ENCODE measurements at regions not wholly inside any gene's neighbourhood (a gene's known extent, or its start where the extent isn't known, plus 50 kb on each side); places are given as distances from the start of the nearest gene placed in this dataset.

DNA sequence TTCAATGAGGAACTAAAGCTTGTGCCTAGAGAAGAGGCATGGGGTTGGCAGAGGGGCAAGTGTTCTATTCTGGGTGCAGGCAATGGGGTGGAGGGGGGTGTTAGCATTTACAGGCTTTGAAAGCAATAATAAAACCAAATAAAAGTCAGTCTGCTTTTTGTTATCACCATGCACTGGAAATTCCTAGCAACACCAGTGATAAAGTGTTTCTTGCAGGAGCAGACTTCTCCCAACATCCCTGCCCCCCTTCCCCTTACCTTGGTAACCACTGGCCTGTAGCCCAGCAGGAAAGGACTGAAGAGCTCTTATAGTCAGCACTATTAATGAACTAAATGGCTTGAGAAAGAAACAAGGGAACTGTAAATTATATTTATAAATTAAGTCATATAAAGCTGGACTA lies 65.2 kb upstream of the SESN3 start:
- Histone ChIP-seq H3K9me3 (replicated peaks; ENCODE audit: control insufficient read depth, low read depth, low read length) (no peaks in the 10 kb centered on the region), H3K4me1 (ENCODE audit: control insufficient read depth, insufficient read depth, low read length) (peaks cover 2% of the 10 kb centered on the region), H3K27ac (ENCODE audit: low read length) (no peak overlapping the region), H3K36me3 (ENCODE audit: control insufficient read depth, insufficient read depth, low read length) (no peaks in the 10 kb centered on the region), H3K27me3 (ENCODE audit: control insufficient read depth, insufficient read depth, low read length) (no peaks in the 10 kb centered on the region), H3K4me3 (ENCODE audit: low read length) (no peak overlapping the region)
- DNase-seq: no peak

DNA sequence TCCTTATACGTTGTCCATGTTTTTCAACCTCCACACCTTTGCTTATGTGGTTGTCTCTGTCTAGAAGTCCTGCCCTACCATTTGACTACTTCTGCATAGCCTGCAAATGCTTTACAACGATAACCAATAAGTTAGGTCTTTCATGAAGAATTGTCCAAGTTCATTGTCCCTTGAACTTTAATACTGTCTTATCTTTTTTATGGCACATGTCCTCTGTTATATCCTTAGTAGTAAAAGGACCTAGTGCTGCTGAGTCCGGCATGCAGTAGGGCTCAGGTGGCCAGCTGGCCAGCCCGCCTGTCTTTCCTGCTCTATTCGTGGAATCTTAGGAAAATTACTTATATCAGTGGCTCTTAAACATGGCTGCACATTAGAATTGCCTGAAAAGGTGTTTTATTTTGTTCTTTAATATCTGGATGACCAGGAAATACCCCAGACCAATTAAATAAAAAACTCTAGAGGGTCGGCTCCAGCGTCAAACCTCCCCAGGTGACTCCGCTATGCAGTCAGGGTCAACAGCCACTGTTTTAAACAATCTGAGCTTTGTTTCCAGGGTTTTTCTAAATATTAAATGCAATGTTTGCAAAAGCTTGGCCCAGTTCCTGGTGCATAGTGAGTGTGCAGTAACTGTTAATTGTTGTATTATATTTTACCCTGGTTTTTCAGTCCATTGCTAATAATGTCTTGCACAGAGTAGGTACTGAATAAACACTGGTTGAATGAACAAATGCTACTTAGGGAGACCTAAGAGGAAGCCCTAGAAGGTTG lies 64.6 kb upstream of the SESN3 start:
- H3K27ac ChIP-seq (ENCODE audit: low read length): no peak overlapping the region
- peaks cover 2% of the 10 kb centered on the region for H3K4me1 ChIP-seq (ENCODE audit: control insufficient read depth, insufficient read depth, low read length)
- H3K4me3 ChIP-seq (ENCODE audit: low read length): no peak overlapping the region
- no peak for DNase-seq
- no peaks in the 10 kb centered on the region for H3K27me3 ChIP-seq (ENCODE audit: control insufficient read depth, insufficient read depth, low read length)
- H3K9me3 ChIP-seq (replicated peaks; ENCODE audit: control insufficient read depth, low read depth, low read length): no peaks in the 10 kb centered on the region
- 80% methylated on average over 1 of the region's 8 CpGs for WGBS (ENCODE audit: insufficient coverage)
- H3K36me3 ChIP-seq (ENCODE audit: control insufficient read depth, insufficient read depth, low read length): no peaks in the 10 kb centered on the region

DNA sequence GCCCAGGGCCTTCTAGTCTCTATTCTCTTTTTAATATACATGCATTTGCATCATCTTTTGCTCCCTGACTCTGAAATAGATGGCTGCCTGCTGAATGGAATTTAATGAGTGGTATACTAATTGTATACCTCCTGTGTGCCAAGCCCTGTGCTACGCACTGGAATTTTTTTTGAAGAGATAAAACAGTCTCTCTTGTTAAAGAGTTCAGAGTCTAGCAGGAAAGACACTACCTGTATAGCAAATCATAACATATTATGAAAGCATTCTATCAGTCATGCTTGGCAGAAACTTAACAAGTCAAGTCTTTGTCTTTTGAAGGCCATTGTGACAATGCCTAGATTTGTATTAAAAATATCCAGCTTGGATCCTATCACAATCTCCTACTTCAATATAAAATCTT lies 63.7 kb upstream of the SESN3 start:
- Histone ChIP-seq H3K27me3 (ENCODE audit: control insufficient read depth, insufficient read depth, low read length) (no peaks in the 10 kb centered on the region), H3K27ac (ENCODE audit: low read length) (no peak overlapping the region), H3K4me1 (ENCODE audit: control insufficient read depth, insufficient read depth, low read length) (peaks cover 2% of the 10 kb centered on the region), H3K4me3 (ENCODE audit: low read length) (no peak overlapping the region), H3K9me3 (replicated peaks; ENCODE audit: control insufficient read depth, low read depth, low read length) (no peaks in the 10 kb centered on the region), H3K36me3 (ENCODE audit: control insufficient read depth, insufficient read depth, low read length) (no peaks in the 10 kb centered on the region)
- no peak for DNase-seq
- no CpG with 5 or more reads among the region's 1 CpG for WGBS (ENCODE audit: insufficient coverage)

DNA sequence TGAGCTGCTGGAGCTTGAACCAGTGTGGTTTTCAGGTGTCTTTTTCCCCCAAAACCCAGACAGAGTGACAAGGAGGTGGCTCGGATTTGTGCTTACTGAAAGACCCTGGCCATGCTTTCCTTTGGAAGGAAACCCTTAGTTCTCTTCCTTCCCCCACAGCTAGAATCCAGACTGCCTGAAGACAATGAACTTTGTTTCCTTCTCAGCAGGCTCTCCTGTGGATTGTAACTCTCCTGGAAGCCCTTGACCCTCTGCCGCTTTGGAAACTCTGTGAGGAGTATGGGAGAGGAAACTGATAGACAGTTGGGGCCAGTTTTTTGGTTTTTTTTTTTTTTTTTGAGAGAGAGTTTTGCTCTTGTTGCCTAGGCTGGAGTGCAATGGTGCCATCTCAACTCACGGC lies 62.1 kb upstream of the SESN3 start:
- no CpG with 5 or more reads among the region's 3 CpGs for WGBS (ENCODE audit: insufficient coverage)
- no peaks in the 10 kb centered on the region for H3K4me1 ChIP-seq (ENCODE audit: control insufficient read depth, insufficient read depth, low read length)
- H3K27ac ChIP-seq (ENCODE audit: low read length): no peak overlapping the region
- H3K4me3 ChIP-seq (ENCODE audit: low read length): no peak overlapping the region
- DNase-seq: no peak
- no peaks in the 10 kb centered on the region for H3K36me3 ChIP-seq (ENCODE audit: control insufficient read depth, insufficient read depth, low read length)
- no peaks in the 10 kb centered on the region for H3K27me3 ChIP-seq (ENCODE audit: control insufficient read depth, insufficient read depth, low read length)
- H3K9me3 ChIP-seq (replicated peaks; ENCODE audit: control insufficient read depth, low read depth, low read length): no peaks in the 10 kb centered on the region

DNA sequence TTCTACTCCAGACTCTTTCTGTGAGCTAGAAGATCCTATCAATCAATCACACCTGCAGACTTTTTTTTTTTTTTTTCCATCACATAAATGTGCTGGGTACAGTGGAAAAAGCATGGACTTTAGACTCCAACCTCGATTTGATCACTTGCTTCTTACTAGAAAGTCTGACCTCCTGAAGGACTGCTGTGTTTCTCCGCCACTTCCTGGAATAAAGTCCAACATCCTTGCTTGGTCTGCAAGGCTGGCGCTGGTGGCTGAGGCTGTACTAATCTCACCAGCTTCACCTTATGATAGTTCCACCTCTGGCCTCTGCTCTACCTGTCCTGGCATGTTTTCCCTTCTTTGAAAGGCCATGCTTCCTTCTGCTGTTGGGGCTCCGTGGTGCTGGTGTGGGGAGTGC lies 60.9 kb upstream of the SESN3 start:
- H3K27ac ChIP-seq (ENCODE audit: low read length): no peak overlapping the region
- no peak overlapping the region for H3K4me3 ChIP-seq (ENCODE audit: low read length)
- WGBS (ENCODE audit: insufficient coverage): 70% methylated on average over 2 of the region's 4 CpGs
- no peak for DNase-seq
- no peaks in the 10 kb centered on the region for H3K4me1 ChIP-seq (ENCODE audit: control insufficient read depth, insufficient read depth, low read length)
- no peaks in the 10 kb centered on the region for H3K9me3 ChIP-seq (replicated peaks; ENCODE audit: control insufficient read depth, low read depth, low read length)
- no peaks in the 10 kb centered on the region for H3K27me3 ChIP-seq (ENCODE audit: control insufficient read depth, insufficient read depth, low read length)
- H3K36me3 ChIP-seq (ENCODE audit: control insufficient read depth, insufficient read depth, low read length): no peaks in the 10 kb centered on the region

DNA sequence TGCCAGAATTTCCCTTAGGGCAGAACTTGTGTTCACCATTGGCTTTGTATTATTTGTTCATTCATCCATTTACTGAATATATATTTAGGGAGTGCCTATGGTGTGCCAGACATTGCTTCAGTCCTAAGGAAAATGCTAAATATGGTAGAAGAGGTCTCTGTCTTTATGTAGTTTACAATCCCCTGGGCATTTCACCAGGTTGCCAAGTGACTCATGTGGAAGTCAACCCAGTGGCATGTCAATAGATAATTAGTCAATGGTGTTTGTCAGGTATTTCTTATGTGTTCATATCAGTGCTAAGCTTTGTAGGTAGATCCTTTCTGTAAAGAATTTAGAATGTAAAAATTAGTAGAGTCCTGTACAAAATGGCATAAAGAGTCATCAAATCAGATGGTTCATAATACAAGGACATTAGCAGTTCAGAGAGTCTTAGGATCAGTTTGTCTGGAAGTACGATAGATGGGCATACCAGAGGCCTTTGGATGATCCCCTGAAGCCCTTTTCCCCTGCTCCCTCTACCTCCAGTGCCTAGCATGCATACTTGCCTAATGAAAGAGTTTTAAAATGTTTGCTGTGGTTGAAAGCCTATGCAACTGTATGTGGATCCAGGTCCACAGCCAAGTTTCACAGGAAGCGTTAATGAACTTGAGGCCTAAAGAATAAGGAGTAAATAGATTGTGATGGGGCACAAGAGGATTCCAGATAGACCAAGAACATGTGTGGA lies 58.5 kb upstream of the SESN3 start:
- Histone ChIP-seq H3K27ac (ENCODE audit: low read length) (no peak overlapping the region), H3K36me3 (ENCODE audit: control insufficient read depth, insufficient read depth, low read length) (no peaks in the 10 kb centered on the region), H3K9me3 (replicated peaks; ENCODE audit: control insufficient read depth, low read depth, low read length) (no peaks in the 10 kb centered on the region), H3K4me3 (ENCODE audit: low read length) (no peak overlapping the region), H3K4me1 (ENCODE audit: control insufficient read depth, insufficient read depth, low read length) (no peaks in the 10 kb centered on the region), H3K27me3 (ENCODE audit: control insufficient read depth, insufficient read depth, low read length) (no peaks in the 10 kb centered on the region)
- 82% methylated on average over 1 of the region's 2 CpGs for WGBS (ENCODE audit: insufficient coverage)
- DNase-seq: no peak

DNA sequence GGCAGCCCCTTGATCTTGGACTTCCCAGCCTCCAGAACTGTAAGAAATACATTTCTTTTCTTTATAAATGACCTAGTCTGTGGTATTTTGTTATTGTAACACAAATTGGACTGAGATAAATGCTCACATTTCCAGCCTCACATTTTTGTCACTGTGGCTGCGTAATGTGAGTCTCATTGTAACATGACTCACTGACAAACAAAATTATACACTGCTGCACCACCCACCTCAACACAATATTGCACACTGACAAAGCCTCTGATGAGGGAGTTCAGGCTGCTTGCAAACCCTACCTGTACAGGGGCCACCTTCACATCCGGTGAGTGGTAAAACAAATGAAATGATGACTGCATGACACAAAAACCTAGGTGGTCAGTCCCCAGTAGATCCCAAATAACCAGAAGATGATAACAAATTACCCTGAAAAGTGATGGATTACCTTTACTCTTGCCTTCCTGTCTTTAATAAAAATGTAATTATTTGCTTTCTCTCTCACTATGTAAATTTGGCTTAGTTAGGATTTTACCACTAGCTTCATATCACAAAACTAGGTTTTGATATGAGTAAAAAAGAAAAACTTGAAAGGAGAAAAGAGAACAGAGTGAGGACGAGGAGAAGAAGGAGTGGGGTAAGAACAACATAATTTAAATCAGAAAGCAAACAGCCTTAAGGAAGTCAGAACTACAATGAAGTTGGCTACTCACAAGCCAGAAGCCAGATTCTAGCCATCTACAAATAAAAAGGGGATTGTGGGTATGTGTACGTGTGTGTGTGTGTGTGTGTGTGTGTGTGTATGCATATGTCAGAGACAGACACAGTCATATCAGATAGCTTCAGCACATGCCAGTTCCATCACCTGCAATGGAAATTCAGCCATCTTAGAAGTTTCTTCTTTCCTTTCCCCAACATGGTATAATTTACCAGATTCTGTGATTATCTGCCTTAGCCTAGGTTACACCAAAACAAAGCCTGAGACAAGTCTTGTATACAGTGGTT lies 53.4 kb upstream of the SESN3 start:
- WGBS (ENCODE audit: insufficient coverage): no CpG with 5 or more reads among the region's 4 CpGs
- H3K9me3 ChIP-seq (replicated peaks; ENCODE audit: control insufficient read depth, low read depth, low read length): no peaks in the 10 kb centered on the region
- H3K36me3 ChIP-seq (ENCODE audit: control insufficient read depth, insufficient read depth, low read length): no peaks in the 10 kb centered on the region
- no peaks in the 10 kb centered on the region for H3K27me3 ChIP-seq (ENCODE audit: control insufficient read depth, insufficient read depth, low read length)
- no peak overlapping the region for H3K27ac ChIP-seq (ENCODE audit: low read length)
- H3K4me1 ChIP-seq (ENCODE audit: control insufficient read depth, insufficient read depth, low read length): no peaks in the 10 kb centered on the region
- no peak overlapping the region for H3K4me3 ChIP-seq (ENCODE audit: low read length)
- DNase-seq: no peak

DNA sequence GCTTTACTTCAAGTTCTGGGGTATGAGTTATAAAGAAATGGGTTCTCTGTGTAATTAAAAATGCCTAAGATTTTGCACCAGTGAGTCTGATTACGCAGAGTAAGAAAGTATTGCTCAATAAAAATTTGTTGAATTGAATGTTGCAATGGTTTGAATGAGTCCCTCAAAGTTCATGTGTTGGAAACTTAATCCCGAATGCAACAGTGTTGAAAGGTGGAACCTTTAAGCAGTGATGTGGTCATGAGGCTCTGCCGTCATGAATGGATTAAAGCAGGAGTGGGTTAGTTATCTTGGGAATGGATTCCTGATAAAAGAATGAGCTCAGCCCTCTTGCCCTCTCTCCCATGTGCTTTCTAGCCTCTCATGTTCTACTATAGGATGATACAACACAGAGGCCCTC lies 52.6 kb upstream of the SESN3 start:
- WGBS (ENCODE audit: insufficient coverage): 100% methylated on average over 2 of the region's 3 CpGs
- H3K27me3 ChIP-seq (ENCODE audit: control insufficient read depth, insufficient read depth, low read length): no peaks in the 10 kb centered on the region

DNA sequence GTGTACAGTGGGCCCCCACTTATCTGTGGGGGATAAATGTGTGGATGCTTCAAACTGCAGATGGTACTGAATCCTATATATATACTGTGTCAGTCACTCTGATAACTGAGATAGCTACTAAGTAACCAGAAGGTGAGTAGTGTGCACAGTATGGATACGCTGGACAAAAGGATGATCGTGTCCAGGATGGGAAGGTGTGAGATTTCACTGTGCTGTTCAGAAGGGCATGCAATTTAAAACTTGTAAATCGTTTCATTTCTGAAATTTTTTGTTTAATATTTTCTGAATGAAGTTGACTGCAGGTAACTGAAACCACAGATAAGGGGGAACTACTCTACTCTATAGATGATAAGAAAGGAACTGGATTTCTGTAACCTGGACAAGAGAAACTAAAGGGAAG lies 52.1 kb upstream of the SESN3 start:
- WGBS (ENCODE audit: insufficient coverage): 96% methylated on average over 2 of the region's 3 CpGs
- no peak overlapping the region for H3K27ac ChIP-seq (ENCODE audit: low read length)
- no peaks in the 10 kb centered on the region for H3K4me1 ChIP-seq (ENCODE audit: control insufficient read depth, insufficient read depth, low read length)
- H3K9me3 ChIP-seq (replicated peaks; ENCODE audit: control insufficient read depth, low read depth, low read length): no peaks in the 10 kb centered on the region
- no peaks in the 10 kb centered on the region for H3K36me3 ChIP-seq (ENCODE audit: control insufficient read depth, insufficient read depth, low read length)
- DNase-seq: no peak
- no peak overlapping the region for H3K4me3 ChIP-seq (ENCODE audit: low read length)
- H3K27me3 ChIP-seq (ENCODE audit: control insufficient read depth, insufficient read depth, low read length): no peaks in the 10 kb centered on the region

More for the DNA sequence above, 52.6 kb upstream of the SESN3 start:
- no peaks in the 10 kb centered on the region for H3K36me3 ChIP-seq (ENCODE audit: control insufficient read depth, insufficient read depth, low read length)
- no peak overlapping the region for H3K27ac ChIP-seq (ENCODE audit: low read length)
- no peaks in the 10 kb centered on the region for H3K9me3 ChIP-seq (replicated peaks; ENCODE audit: control insufficient read depth, low read depth, low read length)
- DNase-seq: no peak
- no peaks in the 10 kb centered on the region for H3K4me1 ChIP-seq (ENCODE audit: control insufficient read depth, insufficient read depth, low read length)
- H3K4me3 ChIP-seq (ENCODE audit: low read length): no peak overlapping the region

DNA sequence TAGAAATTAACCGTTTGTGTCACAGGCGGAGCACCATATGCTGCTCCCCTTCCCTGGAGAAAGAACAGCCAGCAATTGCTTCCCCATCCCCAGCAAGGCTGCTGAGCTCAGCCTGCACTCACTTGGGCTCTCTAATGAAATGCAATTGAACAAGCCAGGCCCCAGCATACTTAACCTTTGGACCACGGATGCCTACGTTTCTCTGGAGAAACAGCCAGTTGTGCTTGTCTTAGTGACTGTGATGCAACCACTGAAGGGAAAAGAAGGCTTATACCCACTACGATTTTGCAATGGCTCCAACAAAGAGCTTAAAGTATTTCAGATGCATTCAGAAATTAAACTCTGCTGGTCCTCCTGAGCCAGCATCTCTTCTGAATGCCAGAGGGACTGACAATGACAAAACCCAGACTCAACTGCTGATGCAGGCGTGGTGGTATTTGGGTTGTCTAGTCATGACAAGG lies 51.3 kb upstream of the SESN3 start:
- DNase-seq: no peak
- Histone ChIP-seq H3K4me1 (ENCODE audit: control insufficient read depth, insufficient read depth, low read length) (no peaks in the 10 kb centered on the region), H3K27me3 (ENCODE audit: control insufficient read depth, insufficient read depth, low read length) (no peaks in the 10 kb centered on the region), H3K27ac (ENCODE audit: low read length) (no peak overlapping the region), H3K4me3 (ENCODE audit: low read length) (no peak overlapping the region), H3K36me3 (ENCODE audit: control insufficient read depth, insufficient read depth, low read length) (no peaks in the 10 kb centered on the region), H3K9me3 (replicated peaks; ENCODE audit: control insufficient read depth, low read depth, low read length) (no peaks in the 10 kb centered on the region)
- 46% methylated on average over 3 of the region's 6 CpGs for WGBS (ENCODE audit: insufficient coverage)

Measured in muscle of leg (tissue), 3 donors.